PC-9 (cell line): ENCODE measurements at regions not wholly inside any gene's neighbourhood (a gene's known extent, or its start where the extent isn't known, plus 50 kb on each side); places are given as distances from the start of the nearest gene placed in this dataset.

Experiments
- BruUV-seq: library from RNA; stranded (reverse); fragments of 400-500 nt; replicated peaks from 2 replicates; lab custom pipeline; 2021; lab: Mats Ljungman, UMichigan
- CTCF ChIA-PET: fragments of 300-600 bp; sonication (Branson Sonifier 250); formaldehyde crosslinking; loops from one replicate; lab custom pipeline; 2022; ENCODE audit warnings: antibody characterized with exemption; lab: Charles Lee
- POLR2A ChIA-PET: fragments of 300-600 bp; sonication (Branson Sonifier 250); formaldehyde crosslinking; loops from one replicate; lab custom pipeline; 2022; ENCODE audit warnings: antibody characterized with exemption; ENCODE audit not compliant: unreplicated experiment; lab: Charles Lee
- DNase-seq, 2 experiments: peaks; one replicate each; pipeline versions ENCODE4 v3.0.0 to v3.0.0-alpha.2; 2015 to 2022; ENCODE audit warnings: mixed read lengths in 1 of 2
- H2AFZ ChIP-seq: fragments of 200-600 bp; sonication (generic); 2 replicates; pipeline ENCODE4 v1.8.1; 2017; ENCODE audit warnings: antibody characterized with exemption
- H3F3A ChIP-seq: fragments of 200-600 bp; sonication (generic); 2 replicates; pipeline ENCODE4 v1.8.1; 2017; ENCODE audit warnings: antibody characterized with exemption, mild to moderate bottlenecking, low read depth; ENCODE audit not compliant: insufficient read depth
- H3K27ac ChIP-seq: fragments of 200-600 bp; sonication (generic); 2 replicates; pipeline ENCODE4 v1.6.1; 2016; ENCODE audit warnings: mixed run types
- H3K27me3 ChIP-seq: fragments of 200-600 bp; sonication (generic); 2 replicates; pipeline ENCODE4 v1.6.1; 2016; ENCODE audit warnings: low read depth, mixed run types; ENCODE audit not compliant: insufficient read depth
- H3K36me3 ChIP-seq: fragments of 200-600 bp; sonication (generic); 2 replicates; pipeline ENCODE4 v1.6.1; 2016; ENCODE audit warnings: low read depth, mixed run types
- H3K4me1 ChIP-seq: fragments of 200-600 bp; sonication (generic); replicated peaks from 2 replicates; pipeline ENCODE4 v1.6.1; 2016; ENCODE audit warnings: mixed run types; ENCODE audit not compliant: insufficient read depth
- H3K4me2 ChIP-seq: fragments of 200-600 bp; sonication (generic); 2 replicates; pipeline ENCODE4 v1.6.1; 2017; ENCODE audit warnings: mixed run types
- H3K4me3 ChIP-seq: fragments of 200-600 bp; sonication (generic); 2 replicates; pipeline ENCODE4 v1.6.1; 2016; ENCODE audit warnings: mixed run types
- H3K79me2 ChIP-seq: fragments of 200-600 bp; sonication (generic); 2 replicates; pipeline ENCODE4 v1.6.1; 2017; ENCODE audit warnings: low read depth, mixed run types
- H3K9me2 ChIP-seq: fragments of 200-600 bp; sonication (generic); 2 replicates; pipeline ENCODE4 v1.8.1; 2017; ENCODE audit warnings: mild to moderate bottlenecking; ENCODE audit not compliant: insufficient read depth
- H3K9me3 ChIP-seq: fragments of 200-600 bp; sonication (generic); 2 replicates; pipeline ENCODE4 v1.8.1; 2016; ENCODE audit warnings: low read depth; ENCODE audit not compliant: insufficient read depth
- H4K20me1 ChIP-seq: fragments of 200-600 bp; sonication (generic); 2 replicates; pipeline ENCODE4 v1.8.1; 2017; ENCODE audit not compliant: insufficient read depth
- EZH2 ChIP-seq: fragments of 200-600 bp; sonication (generic); IDR thresholded peaks from 2 replicates; pipeline ENCODE4 v1.8.0; 2017; ENCODE audit warnings: antibody characterized with exemption, low read depth
- intact Hi-C: fragments of 100-400 bp; cut with micrococcal nuclease; formaldehyde crosslinking; loops from one replicate; pipeline ENCODE4 v1.10.0; 2022; ENCODE audit not compliant: unreplicated experiment
- TF ChIP-seq, protein P1 (sequence below): fragments of 200-600 bp; sonication (generic); conservative IDR thresholded peaks from 2 replicates; pipeline ENCODE4 v1.6.1; 2017; ENCODE audit warnings: mixed run types, antibody characterized with exemption, mild to moderate bottlenecking, moderate library complexity

- intact Hi-C loops: no loop called here
- H2AFZ ChIP-seq: peak overlapping the region; percentile 1; the same call in 1 of the 2 replicates
- no peaks in the 10 kb centered on the region for H3K9me2 ChIP-seq
- H3F3A ChIP-seq: no peaks in the 10 kb centered on the region
- 0 out of 2 replicates have a peak, but pooled peaks cover 6% of the 10 kb centered on the region for H3K9me3 ChIP-seq
- H3K4me2 ChIP-seq: no peak overlapping the region
- TF ChIP-seq, protein P1, sequence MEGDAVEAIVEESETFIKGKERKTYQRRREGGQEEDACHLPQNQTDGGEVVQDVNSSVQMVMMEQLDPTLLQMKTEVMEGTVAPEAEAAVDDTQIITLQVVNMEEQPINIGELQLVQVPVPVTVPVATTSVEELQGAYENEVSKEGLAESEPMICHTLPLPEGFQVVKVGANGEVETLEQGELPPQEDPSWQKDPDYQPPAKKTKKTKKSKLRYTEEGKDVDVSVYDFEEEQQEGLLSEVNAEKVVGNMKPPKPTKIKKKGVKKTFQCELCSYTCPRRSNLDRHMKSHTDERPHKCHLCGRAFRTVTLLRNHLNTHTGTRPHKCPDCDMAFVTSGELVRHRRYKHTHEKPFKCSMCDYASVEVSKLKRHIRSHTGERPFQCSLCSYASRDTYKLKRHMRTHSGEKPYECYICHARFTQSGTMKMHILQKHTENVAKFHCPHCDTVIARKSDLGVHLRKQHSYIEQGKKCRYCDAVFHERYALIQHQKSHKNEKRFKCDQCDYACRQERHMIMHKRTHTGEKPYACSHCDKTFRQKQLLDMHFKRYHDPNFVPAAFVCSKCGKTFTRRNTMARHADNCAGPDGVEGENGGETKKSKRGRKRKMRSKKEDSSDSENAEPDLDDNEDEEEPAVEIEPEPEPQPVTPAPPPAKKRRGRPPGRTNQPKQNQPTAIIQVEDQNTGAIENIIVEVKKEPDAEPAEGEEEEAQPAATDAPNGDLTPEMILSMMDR: no peak
- TF ChIP-seq EZH2: no peak
- H3K4me3 ChIP-seq: no peak overlapping the region
- H4K20me1 ChIP-seq: no peaks in the 10 kb centered on the region
- 0 out of 2 replicates have a peak, but pooled peaks cover 5% of the 10 kb centered on the region for H3K4me1 ChIP-seq
- POLR2A ChIA-PET: no interaction called here
- no peaks in the 10 kb centered on the region for H3K79me2 ChIP-seq
- CTCF ChIA-PET: interaction anchor here (0.6 kb wide), 1 partner anchor 12 kb away, joined by 3 read pairs; no protein-coding TSS in a partner anchor
- no peaks in the 10 kb centered on the region for H3K36me3 ChIP-seq
- no peaks in the 10 kb centered on the region for H3K27me3 ChIP-seq
- DNase-seq: no peak
- BruUV-seq: no TSS peak
- no peak overlapping the region for H3K27ac ChIP-seq
Measured at GRCh38 chr12:74602881-74603672, 65.4 kb downstream of the ATXN7L3B start.

- no peak overlapping the region for H3K4me2 ChIP-seq
- H3K27ac ChIP-seq: no peak overlapping the region
- H3F3A ChIP-seq: no peaks in the 10 kb centered on the region
- H3K27me3 ChIP-seq: no peaks in the 10 kb centered on the region
- BruUV-seq: no TSS peak
- no peaks in the 10 kb centered on the region for H3K79me2 ChIP-seq
- no peak overlapping the region for H2AFZ ChIP-seq
- ChIA-PET CTCF (no interaction called here), POLR2A (no interaction called here)
- H3K4me1 ChIP-seq: no peaks in the 10 kb centered on the region
- no peaks in the 10 kb centered on the region for H3K36me3 ChIP-seq
- no peaks in the 10 kb centered on the region for H3K9me3 ChIP-seq
- no peak for DNase-seq
- H4K20me1 ChIP-seq: peaks cover 2% of the 10 kb centered on the region; the same call in 1 of the 2 replicates
- intact Hi-C loops: no loop called here
- TF ChIP-seq, protein P1: no peak
- TF ChIP-seq EZH2: no peak
- no peaks in the 10 kb centered on the region for H3K9me2 ChIP-seq
- H3K4me3 ChIP-seq: no peak overlapping the region
Measured at GRCh38 chr12:74608231-74608775, 70.7 kb downstream of the ATXN7L3B start.

DNA sequence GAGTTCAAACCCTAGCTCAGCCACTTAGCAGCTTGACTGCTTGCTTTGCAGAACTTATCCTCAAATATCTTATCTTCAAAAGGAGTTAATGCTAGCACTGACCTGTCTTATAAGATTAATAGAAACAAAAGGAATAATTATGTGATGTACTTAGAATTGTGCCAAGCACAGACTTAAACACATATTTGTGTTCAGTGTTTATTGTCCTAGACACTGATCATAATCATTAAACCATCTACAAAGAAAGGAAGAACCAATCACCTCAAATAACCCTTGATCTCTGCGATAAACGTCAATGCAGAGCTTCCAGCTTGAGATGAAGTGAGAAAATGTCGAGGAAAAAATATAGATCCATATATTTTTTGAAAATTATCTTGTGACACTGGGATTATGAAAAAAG lies 73.1 kb downstream of the ATXN7L3B start:
- Histone ChIP-seq H3K9me3 (no peaks in the 10 kb centered on the region), H4K20me1 (peaks cover 3% of the 10 kb centered on the region; the same call in 1 of the 2 replicates), H3K27me3 (no peaks in the 10 kb centered on the region), H2AFZ (no peak overlapping the region), H3F3A (no peaks in the 10 kb centered on the region), H3K36me3 (no peaks in the 10 kb centered on the region), H3K9me2 (no peaks in the 10 kb centered on the region), H3K4me3 (no peak overlapping the region), H3K4me2 (no peak overlapping the region), H3K79me2 (no peaks in the 10 kb centered on the region), H3K27ac (no peak overlapping the region), H3K4me1 (no peaks in the 10 kb centered on the region)
- TF ChIP-seq, protein P1: no peak
- TF ChIP-seq EZH2: no peak
- DNase-seq: no peak
- CTCF ChIA-PET: no interaction called here
- intact Hi-C loops: no loop called here
- POLR2A ChIA-PET: no interaction called here
- no TSS peak for BruUV-seq
